ENCODE measurements at regions not wholly inside any gene's neighbourhood (a gene's known extent, or its start where the extent isn't known, plus 50 kb on each side); places are given as distances from the start of the nearest gene placed in this dataset.

DNA sequence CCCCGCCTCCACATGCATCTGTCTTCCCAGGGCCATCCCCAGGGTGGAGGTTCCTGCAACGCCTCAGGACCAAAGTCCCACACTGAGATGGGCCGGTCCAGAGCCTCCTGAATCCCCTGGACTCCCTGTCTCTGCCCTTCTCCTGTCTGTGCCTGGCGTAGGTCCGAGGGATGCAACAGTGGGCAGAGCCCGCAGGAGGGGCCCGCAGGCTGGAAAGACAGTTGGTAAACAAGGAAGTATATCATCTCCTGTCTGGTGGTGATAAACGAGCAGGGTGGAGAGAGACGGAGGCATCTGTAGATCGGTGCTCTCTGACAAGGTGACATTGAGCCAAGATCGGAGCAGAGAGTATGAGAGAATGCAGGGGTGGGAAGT is 72.6 kb upstream of the RAB6C start:
- TF ChIP-seq, protein P1, sequence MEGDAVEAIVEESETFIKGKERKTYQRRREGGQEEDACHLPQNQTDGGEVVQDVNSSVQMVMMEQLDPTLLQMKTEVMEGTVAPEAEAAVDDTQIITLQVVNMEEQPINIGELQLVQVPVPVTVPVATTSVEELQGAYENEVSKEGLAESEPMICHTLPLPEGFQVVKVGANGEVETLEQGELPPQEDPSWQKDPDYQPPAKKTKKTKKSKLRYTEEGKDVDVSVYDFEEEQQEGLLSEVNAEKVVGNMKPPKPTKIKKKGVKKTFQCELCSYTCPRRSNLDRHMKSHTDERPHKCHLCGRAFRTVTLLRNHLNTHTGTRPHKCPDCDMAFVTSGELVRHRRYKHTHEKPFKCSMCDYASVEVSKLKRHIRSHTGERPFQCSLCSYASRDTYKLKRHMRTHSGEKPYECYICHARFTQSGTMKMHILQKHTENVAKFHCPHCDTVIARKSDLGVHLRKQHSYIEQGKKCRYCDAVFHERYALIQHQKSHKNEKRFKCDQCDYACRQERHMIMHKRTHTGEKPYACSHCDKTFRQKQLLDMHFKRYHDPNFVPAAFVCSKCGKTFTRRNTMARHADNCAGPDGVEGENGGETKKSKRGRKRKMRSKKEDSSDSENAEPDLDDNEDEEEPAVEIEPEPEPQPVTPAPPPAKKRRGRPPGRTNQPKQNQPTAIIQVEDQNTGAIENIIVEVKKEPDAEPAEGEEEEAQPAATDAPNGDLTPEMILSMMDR (IDR thresholded peaks at IDR 0.05) = no peak
- no peak for TF ChIP-seq POLR2A (IDR thresholded peaks at IDR 0.05)

All from ovary (tissue), 3 donors.